ENCODE measurements at regions not wholly inside any gene's neighbourhood (a gene's known extent, or its start where the extent isn't known, plus 50 kb on each side); places are given as distances from the start of the nearest gene placed in this dataset.
"Not testable (repeated sequence)": the region's sequence is repeated elsewhere in the genome, so short reads cannot be mapped to it uniquely, and the experiment has no call there.

DNA sequence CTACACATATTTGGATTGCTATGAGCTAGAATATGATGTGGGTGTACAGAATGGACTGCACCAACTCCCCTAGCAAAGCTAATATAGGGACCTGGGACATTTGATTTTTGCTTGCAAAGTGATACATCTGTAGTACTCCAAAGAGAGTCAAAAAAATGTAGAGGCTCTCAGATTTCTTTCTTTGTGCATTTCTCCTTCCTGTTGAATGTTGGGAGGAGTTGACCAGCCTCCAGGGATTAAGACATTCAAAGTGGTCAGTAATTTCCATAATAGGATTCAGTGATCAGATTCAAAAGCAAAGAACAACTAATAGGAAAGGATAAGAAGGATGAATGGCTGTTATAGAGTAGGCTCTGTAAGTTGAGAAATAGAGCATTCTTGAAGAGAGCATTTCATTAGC is 934.9 kb downstream of the KCNJ2 start:
- Histone ChIP-seq H3K9me3 (ENCODE audit: control insufficient read depth in 4 of 4, low read length in 3 of 4) (no peaks in the 10 kb centered on the region), H3K4me1 (ENCODE audit: control insufficient read depth in 4 of 4, insufficient read depth in 4 of 4, low read length in 3 of 4) (peaks cover 0 to 3% (median 0%) of the 10 kb centered on the region in 4 donors), H3K27ac (ENCODE audit: low read depth in 1 of 2, low read length in 2 of 2) (no peak overlapping the region), H3K9ac (ENCODE audit: low read depth in 1 of 2, low read length in 2 of 2) (no peak overlapping the region), H3K36me3 (ENCODE audit: control insufficient read depth in 4 of 4, insufficient read depth in 3 of 4, low read depth in 1 of 4, low read length in 3 of 4) (no peaks in the 10 kb centered on the region), H3K4me3 (ENCODE audit: low read depth in 1 of 3, low read length in 3 of 3) (no peak overlapping the region), H3K27me3 (ENCODE audit: control insufficient read depth in 4 of 4, insufficient read depth in 4 of 4, low read length in 3 of 4) (no peaks in the 10 kb centered on the region)
- DNase-seq (ENCODE audit: low spot score) = no peak
- TF ChIP-seq RXRA (IDR thresholded peaks at IDR 0.05) = no peak
- no peak for TF ChIP-seq NR2F2 (IDR thresholded peaks at IDR 0.05)
- TF ChIP-seq, protein P1, sequence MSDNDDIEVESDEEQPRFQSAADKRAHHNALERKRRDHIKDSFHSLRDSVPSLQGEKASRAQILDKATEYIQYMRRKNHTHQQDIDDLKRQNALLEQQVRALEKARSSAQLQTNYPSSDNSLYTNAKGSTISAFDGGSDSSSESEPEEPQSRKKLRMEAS (IDR thresholded peaks at IDR 0.05) = no peak
- no peak for TF ChIP-seq SP1 (IDR thresholded peaks at IDR 0.05)
- TF ChIP-seq GABPA (IDR thresholded peaks at IDR 0.05 in 1 of 2, conservative IDR thresholded peaks at IDR 0.05 in 1 of 2) = no peak
- TF ChIP-seq HNF4A (conservative IDR thresholded peaks at IDR 0.05) = no peak
- no peak for TF ChIP-seq RAD21 (IDR thresholded peaks at IDR 0.05)
- TF ChIP-seq ATF3 (IDR thresholded peaks at IDR 0.05) = no peak
- TF ChIP-seq FOXA2 (IDR thresholded peaks at IDR 0.05) = no peak
- TF ChIP-seq CTCF (IDR thresholded peaks at IDR 0.05; ENCODE audit: low read depth, low read length, missing input control) = no peak
- TF ChIP-seq, protein P2, sequence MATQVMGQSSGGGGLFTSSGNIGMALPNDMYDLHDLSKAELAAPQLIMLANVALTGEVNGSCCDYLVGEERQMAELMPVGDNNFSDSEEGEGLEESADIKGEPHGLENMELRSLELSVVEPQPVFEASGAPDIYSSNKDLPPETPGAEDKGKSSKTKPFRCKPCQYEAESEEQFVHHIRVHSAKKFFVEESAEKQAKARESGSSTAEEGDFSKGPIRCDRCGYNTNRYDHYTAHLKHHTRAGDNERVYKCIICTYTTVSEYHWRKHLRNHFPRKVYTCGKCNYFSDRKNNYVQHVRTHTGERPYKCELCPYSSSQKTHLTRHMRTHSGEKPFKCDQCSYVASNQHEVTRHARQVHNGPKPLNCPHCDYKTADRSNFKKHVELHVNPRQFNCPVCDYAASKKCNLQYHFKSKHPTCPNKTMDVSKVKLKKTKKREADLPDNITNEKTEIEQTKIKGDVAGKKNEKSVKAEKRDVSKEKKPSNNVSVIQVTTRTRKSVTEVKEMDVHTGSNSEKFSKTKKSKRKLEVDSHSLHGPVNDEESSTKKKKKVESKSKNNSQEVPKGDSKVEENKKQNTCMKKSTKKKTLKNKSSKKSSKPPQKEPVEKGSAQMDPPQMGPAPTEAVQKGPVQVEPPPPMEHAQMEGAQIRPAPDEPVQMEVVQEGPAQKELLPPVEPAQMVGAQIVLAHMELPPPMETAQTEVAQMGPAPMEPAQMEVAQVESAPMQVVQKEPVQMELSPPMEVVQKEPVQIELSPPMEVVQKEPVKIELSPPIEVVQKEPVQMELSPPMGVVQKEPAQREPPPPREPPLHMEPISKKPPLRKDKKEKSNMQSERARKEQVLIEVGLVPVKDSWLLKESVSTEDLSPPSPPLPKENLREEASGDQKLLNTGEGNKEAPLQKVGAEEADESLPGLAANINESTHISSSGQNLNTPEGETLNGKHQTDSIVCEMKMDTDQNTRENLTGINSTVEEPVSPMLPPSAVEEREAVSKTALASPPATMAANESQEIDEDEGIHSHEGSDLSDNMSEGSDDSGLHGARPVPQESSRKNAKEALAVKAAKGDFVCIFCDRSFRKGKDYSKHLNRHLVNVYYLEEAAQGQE (IDR thresholded peaks at IDR 0.05) = no peak
- no peak for TF ChIP-seq HNF4G (IDR thresholded peaks at IDR 0.05)
- no peak for TF ChIP-seq FOXA1 (IDR thresholded peaks at IDR 0.05)
- no peak for TF ChIP-seq ZBTB33 (IDR thresholded peaks at IDR 0.05)
- TF ChIP-seq YY1 (IDR thresholded peaks at IDR 0.05) = no peak
- TF ChIP-seq TAF1 (conservative IDR thresholded peaks at IDR 0.05) = no peak
- TF ChIP-seq EGR1 (IDR thresholded peaks at IDR 0.05; ENCODE audit: low read depth in 2 of 2) = no peak

- H3K9me3 ChIP-seq (ENCODE audit: control insufficient read depth in 4 of 4, low read length in 3 of 4); H3K27me3 ChIP-seq (ENCODE audit: control insufficient read depth in 4 of 4, insufficient read depth in 4 of 4, low read length in 3 of 4); H3K36me3 ChIP-seq (ENCODE audit: control insufficient read depth in 4 of 4, insufficient read depth in 3 of 4, low read depth in 1 of 4, low read length in 3 of 4); H3K27ac ChIP-seq (ENCODE audit: low read depth in 1 of 2, low read length in 2 of 2); DNase-seq (ENCODE audit: low spot score); H3K4me1 ChIP-seq (ENCODE audit: control insufficient read depth in 4 of 4, insufficient read depth in 4 of 4, low read length in 3 of 4); H3K9ac ChIP-seq (ENCODE audit: low read depth in 1 of 2, low read length in 2 of 2); H3K4me3 ChIP-seq (ENCODE audit: low read depth in 1 of 3, low read length in 3 of 3): not testable (repeated sequence)
Measured at GRCh38 chr17:71106056-71106455, 936.7 kb downstream of the KCNJ2 start.

Measured in liver (tissue), 7 donors.